ENCODE measurements at regions not wholly inside any gene's neighbourhood (a gene's known extent, or its start where the extent isn't known, plus 50 kb on each side); places are given as distances from the start of the nearest gene placed in this dataset.
A peak's percentile ranks its signal among the peaks of the same experiment; 100 is the strongest.

GRCh38 chr5:39951070-39951469 is 526.3 kb upstream of the DAB2 start:
- CTCF ChIA-PET, result interaction anchor here (1.0 kb wide), 1 partner anchor 235 kb away, joined by 4 read pairs; no protein-coding TSS in a partner anchor
- no peaks in the 10 kb centered on the region for H3K4me1 ChIP-seq
- no peak overlapping the region for H3K4me3 ChIP-seq
- H3K27ac ChIP-seq, result no peak overlapping the region
- H3K9me3 ChIP-seq, result no peaks in the 10 kb centered on the region
- no peak for TF ChIP-seq HDAC2 (IDR thresholded peaks at IDR 0.05)
- TF ChIP-seq MAFK (IDR thresholded peaks at IDR 0.05; ENCODE audit: partially characterized antibody), result peak; percentile 89
- no peak for TF ChIP-seq RARB (CRISPR knock-in tag; IDR thresholded peaks at IDR 0.05)
- TF ChIP-seq ATOH8 (CRISPR knock-in tag; IDR thresholded peaks at IDR 0.05; ENCODE audit: low read depth), result no peak
- FAIRE-seq, result no peak
- ATAC-seq, result no peak
- POLR2A ChIA-PET, result no interaction called here
- 63% methylated on average over 3 of the region's 3 CpGs for WGBS (ENCODE audit: missing lambda C conversion rate)
- DNase-seq (ENCODE audit: low read depth in 1 of 2, low spot score in 1 of 2), result no peak
- no peak overlapping the region for H3K4me2 ChIP-seq

GRCh38 chr5:39948867-39949468 is 524.2 kb upstream of the DAB2 start:
- FAIRE-seq (no peak), ATAC-seq (peak; percentile 74 to 86; a peak in 5 of 6 replicates), DNase-seq (ENCODE audit: low read depth in 1 of 2, low spot score in 1 of 2) (peak; percentile 26 to 77)
- ChIA-PET POLR2A (no interaction called here), CTCF (interaction anchor here (0.6 to 3.7 kb wide), 35 partner anchors 8 to 783 kb away, joined by 3 to 20 read pairs (median 4); partner anchors contain the start of gene PTGER4)
- H3K27ac ChIP-seq, result no peak overlapping the region
- 50% methylated on average over 2 of the region's 2 CpGs for WGBS (ENCODE audit: missing lambda C conversion rate)
- H3K9me3 ChIP-seq, result no peaks in the 10 kb centered on the region
- no peaks in the 10 kb centered on the region for H3K4me1 ChIP-seq
- H3K4me3 ChIP-seq, result no peak overlapping the region
- H3K4me2 ChIP-seq, result no peak overlapping the region
- TF ChIP-seq FOXS1 (CRISPR knock-in tag; IDR thresholded peaks at IDR 0.05) (no peak), RAD21 (conservative IDR thresholded peaks at IDR 0.05 in 1 of 2, IDR thresholded peaks at IDR 0.05 in 1 of 2) (peak; percentile 77 to 83), GATA3 (IDR thresholded peaks at IDR 0.05; ENCODE audit: borderline replicate concordance) (no peak), NPAS2 (CRISPR knock-in tag; IDR thresholded peaks at IDR 0.05; ENCODE audit: borderline replicate concordance) (no peak), PHF8 (IDR thresholded peaks at IDR 0.05; ENCODE audit: borderline replicate concordance, low read depth) (no peak), FOSB (CRISPR knock-in tag; IDR thresholded peaks at IDR 0.05) (no peak), REST (IDR thresholded peaks at IDR 0.05) (no peak), CBX2 (IDR thresholded peaks at IDR 0.05; ENCODE audit: borderline replicate concordance, low read depth) (no peak), RNF2 (IDR thresholded peaks at IDR 0.05; ENCODE audit: borderline replicate concordance, low read depth) (no peak), HOXB5 (CRISPR knock-in tag; IDR thresholded peaks at IDR 0.05) (no peak), KDM1A (IDR thresholded peaks at IDR 0.05; ENCODE audit: low read depth) (no peak), HOXA7 (CRISPR knock-in tag; IDR thresholded peaks at IDR 0.05) (no peak), PBX3 (IDR thresholded peaks at IDR 0.05) (no peak), ZFP36 (IDR thresholded peaks at IDR 0.05; ENCODE audit: borderline replicate concordance, partially characterized antibody) (no peak), RFX5 (IDR thresholded peaks at IDR 0.05) (peak; percentile 70; the same call in 1 of the 2 replicates), ATOH8 (CRISPR knock-in tag; IDR thresholded peaks at IDR 0.05; ENCODE audit: low read depth) (no peak), BCL3 (IDR thresholded peaks at IDR 0.05) (no peak), JUNB (IDR thresholded peaks at IDR 0.05) (no peak), MAFK (IDR thresholded peaks at IDR 0.05; ENCODE audit: partially characterized antibody) (no peak), E2F6 (IDR thresholded peaks at IDR 0.05; ENCODE audit: borderline replicate concordance, low read depth) (no peak), EHMT2 (IDR thresholded peaks at IDR 0.05; ENCODE audit: low read depth) (no peak), CEBPB (IDR thresholded peaks at IDR 0.05) (no peak), CTCF (IDR thresholded peaks at IDR 0.05) (peak; percentile 73), SMC3 (IDR thresholded peaks at IDR 0.05) (peak; percentile 85)
